DND-41 (cell line): ENCODE measurements at regions not wholly inside any gene's neighbourhood (a gene's known extent, or its start where the extent isn't known, plus 50 kb on each side); places are given as distances from the start of the nearest gene placed in this dataset.

Experiments used
- ATAC-seq: fragments of 200-7000 bp; cut with Tn5 transposase; 3 replicates; pipeline ENCODE4 v1.9.1; 2021; ENCODE audit warnings: low read depth; ENCODE audit not compliant: insufficient read depth
- DNase-seq: peaks from one replicate; pipeline ENCODE4 v3.0.0-alpha.2; 2020
- H2AFZ ChIP-seq: 2 replicates; pipeline ENCODE4 v1.6.0; 2012; ENCODE audit warnings: low read depth, low read length
- H3K27ac ChIP-seq: 2 replicates; pipeline ENCODE4 v1.5.1; 2012; ENCODE audit warnings: low read length, inconsistent platforms
- H3K27me3 ChIP-seq: fragments of 200-600 bp; sonication (generic); 2 replicates; pipeline ENCODE4 v1.6.0; 2012; ENCODE audit warnings: low read length, mild to moderate bottlenecking, inconsistent platforms; ENCODE audit not compliant: insufficient read depth, poor library complexity
- H3K36me3 ChIP-seq: 2 replicates; pipeline ENCODE4 v1.5.1; 2012; ENCODE audit warnings: low read length, inconsistent platforms; ENCODE audit not compliant: insufficient read depth
- H3K4me1 ChIP-seq: 2 replicates; pipeline ENCODE4 v1.5.1; 2012; ENCODE audit warnings: mild to moderate bottlenecking, low read length; ENCODE audit not compliant: insufficient read depth
- H3K4me2 ChIP-seq: 2 replicates; pipeline ENCODE4 v1.6.0; 2012; ENCODE audit warnings: mild to moderate bottlenecking, moderate library complexity, low read length, inconsistent platforms; ENCODE audit not compliant: insufficient read depth
- H3K4me3 ChIP-seq, 2 experiments: fragments of 200-600 bp in 1 of 2; shearing (Covaris generic) in 1 of 2; 2 replicates each; pipeline ENCODE4 v1.5.1; 2012 to 2016; ENCODE audit warnings: inconsistent platforms in 2 of 2, low read length in 2 of 2, mild to moderate bottlenecking in 2 of 2, low read depth in 1 of 2, moderate library complexity in 1 of 2
- H3K79me2 ChIP-seq: 2 replicates; pipeline ENCODE4 v1.6.0; 2012; ENCODE audit warnings: low read length, inconsistent platforms; ENCODE audit not compliant: insufficient read depth
- H3K9ac ChIP-seq: 2 replicates; pipeline ENCODE4 v1.6.0; 2012; ENCODE audit warnings: low read depth, mild to moderate bottlenecking, inconsistent platforms, low read length, moderate library complexity
- H3K9me3 ChIP-seq: 2 replicates; pipeline ENCODE4 v1.5.1; 2012; ENCODE audit warnings: low read length, moderate library complexity, mild to moderate bottlenecking, inconsistent platforms; ENCODE audit not compliant: insufficient read depth, severe bottlenecking
- H4K20me1 ChIP-seq: 2 replicates; pipeline ENCODE4 v1.6.0; 2012; ENCODE audit warnings: low read length; ENCODE audit not compliant: insufficient read depth
- EZH2 ChIP-seq: IDR thresholded peaks from 3 replicates; pipeline ENCODE4 v1.6.1; 2012; ENCODE audit warnings: borderline replicate concordance, low read depth, mild to moderate bottlenecking, moderate library complexity, low read length, inconsistent platforms; ENCODE audit not compliant: severe bottlenecking
- TF ChIP-seq, protein P1 (sequence below): IDR thresholded peaks from 2 replicates; pipeline ENCODE4 v1.5.1; 2012; ENCODE audit warnings: borderline replicate concordance, low read length, moderate library complexity, mild to moderate bottlenecking; ENCODE audit not compliant: poor library complexity, severe bottlenecking; ENCODE audit errors: extremely low read depth

DNA sequence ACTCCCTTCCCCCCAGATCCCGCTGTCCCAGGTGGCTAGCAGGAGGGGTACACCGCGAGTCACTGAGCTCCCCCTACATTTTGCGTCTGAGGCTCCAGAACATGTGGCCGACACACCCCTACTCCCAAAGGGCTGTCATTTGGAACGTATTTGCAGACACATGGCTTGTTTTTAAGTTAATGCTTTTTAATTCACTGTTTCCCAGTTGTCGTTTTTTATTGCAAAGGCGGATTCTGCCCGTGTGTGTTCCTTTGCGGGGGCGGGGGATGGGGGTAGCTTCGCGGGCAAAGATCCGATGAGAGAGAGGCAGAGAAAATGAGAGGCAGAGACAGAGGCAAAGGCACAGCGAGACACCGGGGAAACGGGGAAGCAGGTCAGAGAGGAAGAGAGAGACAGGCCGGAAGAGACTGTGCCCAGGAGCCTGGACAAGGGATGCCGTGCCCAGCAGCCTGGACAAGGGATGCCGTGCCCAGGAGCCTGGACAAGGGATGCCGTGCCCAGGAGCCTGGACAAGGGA lies 270.2 kb downstream of the FOXD2 start:
- Histone ChIP-seq H3K4me3 (no peak overlapping the region), H3K79me2 (no peaks in the 10 kb centered on the region), H3K36me3 (no peaks in the 10 kb centered on the region), H3K27ac (no peak overlapping the region), H3K4me1 (no peaks in the 10 kb centered on the region), H3K9me3 (no peaks in the 10 kb centered on the region), H2AFZ (no peak overlapping the region), H3K4me2 (no peak overlapping the region), H3K27me3 (peaks cover 6% of the 10 kb centered on the region), H3K9ac (no peak overlapping the region), H4K20me1 (no peaks in the 10 kb centered on the region)
- ATAC-seq = no peak
- TF ChIP-seq EZH2 = no peak
- TF ChIP-seq, protein P1, sequence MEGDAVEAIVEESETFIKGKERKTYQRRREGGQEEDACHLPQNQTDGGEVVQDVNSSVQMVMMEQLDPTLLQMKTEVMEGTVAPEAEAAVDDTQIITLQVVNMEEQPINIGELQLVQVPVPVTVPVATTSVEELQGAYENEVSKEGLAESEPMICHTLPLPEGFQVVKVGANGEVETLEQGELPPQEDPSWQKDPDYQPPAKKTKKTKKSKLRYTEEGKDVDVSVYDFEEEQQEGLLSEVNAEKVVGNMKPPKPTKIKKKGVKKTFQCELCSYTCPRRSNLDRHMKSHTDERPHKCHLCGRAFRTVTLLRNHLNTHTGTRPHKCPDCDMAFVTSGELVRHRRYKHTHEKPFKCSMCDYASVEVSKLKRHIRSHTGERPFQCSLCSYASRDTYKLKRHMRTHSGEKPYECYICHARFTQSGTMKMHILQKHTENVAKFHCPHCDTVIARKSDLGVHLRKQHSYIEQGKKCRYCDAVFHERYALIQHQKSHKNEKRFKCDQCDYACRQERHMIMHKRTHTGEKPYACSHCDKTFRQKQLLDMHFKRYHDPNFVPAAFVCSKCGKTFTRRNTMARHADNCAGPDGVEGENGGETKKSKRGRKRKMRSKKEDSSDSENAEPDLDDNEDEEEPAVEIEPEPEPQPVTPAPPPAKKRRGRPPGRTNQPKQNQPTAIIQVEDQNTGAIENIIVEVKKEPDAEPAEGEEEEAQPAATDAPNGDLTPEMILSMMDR = no peak
- no peak for DNase-seq

DNA sequence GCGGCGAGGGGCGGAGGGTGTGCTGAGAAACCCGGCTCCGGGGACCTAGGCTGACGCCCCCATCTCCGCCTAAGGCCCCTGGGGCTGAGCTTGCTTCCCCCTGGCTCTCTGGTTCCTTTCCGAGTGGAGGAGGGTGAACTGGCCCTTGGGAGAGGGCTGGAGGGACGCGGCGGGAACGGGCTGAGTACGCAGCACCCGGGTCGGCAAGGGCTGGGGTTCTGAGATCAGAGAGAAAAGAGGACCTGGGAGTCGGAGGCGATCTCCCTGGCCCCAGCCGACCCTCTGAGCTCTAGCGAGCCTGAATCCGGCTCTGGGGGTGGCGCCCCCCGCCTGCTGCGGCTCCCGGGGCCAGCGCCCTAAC lies 270.8 kb downstream of the FOXD2 start:
- H3K9me3 ChIP-seq = no peaks in the 10 kb centered on the region
- DNase-seq (no peak), ATAC-seq (no peak)
- H3K27me3 ChIP-seq = peaks cover under 1% of the 10 kb centered on the region
- H2AFZ ChIP-seq = no peak overlapping the region
- H4K20me1 ChIP-seq = no peaks in the 10 kb centered on the region
- no peaks in the 10 kb centered on the region for H3K4me1 ChIP-seq
- no peak overlapping the region for H3K9ac ChIP-seq
- H3K4me2 ChIP-seq = no peak overlapping the region
- H3K79me2 ChIP-seq = no peaks in the 10 kb centered on the region
- TF ChIP-seq EZH2 = no peak
- TF ChIP-seq, protein P1 = no peak
- H3K27ac ChIP-seq = no peak overlapping the region
- H3K4me3 ChIP-seq = no peak overlapping the region
- no peaks in the 10 kb centered on the region for H3K36me3 ChIP-seq

DNA sequence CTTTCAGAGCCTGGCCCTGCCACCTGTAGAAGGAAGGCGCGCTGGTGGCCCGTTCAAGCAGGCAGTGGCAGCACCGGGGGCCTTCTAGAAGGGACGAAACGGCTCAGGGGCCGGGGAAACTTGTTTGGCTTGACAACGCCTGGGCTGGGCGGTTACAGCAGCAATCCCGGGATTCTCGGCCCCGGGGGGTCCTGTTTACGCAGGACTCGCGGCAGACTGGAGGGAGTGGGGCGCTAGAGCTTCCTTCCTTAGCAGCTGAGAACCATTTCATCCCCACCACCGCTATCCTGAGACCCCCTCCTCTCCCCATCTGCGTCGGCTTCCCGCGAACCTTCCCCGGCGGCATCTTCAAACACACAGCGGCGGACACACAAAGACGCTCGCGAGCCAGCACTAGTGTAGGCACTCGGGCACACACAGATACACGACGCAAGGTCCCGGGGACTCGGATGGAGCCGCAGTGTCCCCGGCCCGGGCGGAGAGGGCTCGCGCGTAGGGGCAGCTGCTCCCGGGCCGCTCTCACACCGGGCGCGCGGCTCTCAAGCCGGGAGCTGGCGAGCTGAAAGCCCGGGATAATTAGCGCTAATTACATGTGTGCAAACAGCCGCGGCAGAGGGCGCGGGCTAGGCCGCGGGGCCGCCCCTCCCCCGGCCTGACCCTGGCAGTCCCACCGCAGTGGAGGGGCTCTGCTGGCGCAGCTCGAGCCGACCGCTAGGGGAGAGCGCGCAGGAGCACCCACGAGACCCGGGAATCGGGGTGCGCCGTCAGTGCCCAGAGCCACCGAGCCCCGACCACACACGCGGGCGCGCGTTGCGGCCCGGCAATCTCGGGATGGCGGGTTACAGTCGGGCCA lies 271.4 kb downstream of the FOXD2 start:
- Histone ChIP-seq H3K27ac (no peak overlapping the region), H3K4me1 (no peaks in the 10 kb centered on the region), H3K9me3 (no peaks in the 10 kb centered on the region), H4K20me1 (no peaks in the 10 kb centered on the region), H3K27me3 (peaks cover 4% of the 10 kb centered on the region), H3K9ac (no peak overlapping the region), H3K79me2 (no peaks in the 10 kb centered on the region), H3K4me3 (no peak overlapping the region), H2AFZ (no peak overlapping the region), H3K36me3 (no peaks in the 10 kb centered on the region), H3K4me2 (no peak overlapping the region)
- DNase-seq = no peak
- TF ChIP-seq, protein P1 = no peak
- ATAC-seq = no peak
